Stomach (tissue), 4 donors: ENCODE measurements at regions not wholly inside any gene's neighbourhood (a gene's known extent, or its start where the extent isn't known, plus 50 kb on each side); places are given as distances from the start of the nearest gene placed in this dataset.

Source experiments
- CTCF ChIP-seq, 7 experiments: fragments of 450-650 bp in 4 of 7; fragments of 200-600 bp in 3 of 7; sonication (generic) in 3 of 7; IDR thresholded peaks; one replicate each; pipeline ENCODE4 v1.5.1; 2016 to 2019; ENCODE audit warnings: antibody characterized with exemption in 7 of 7, control low read depth in 2 of 7, mild to moderate bottlenecking in 1 of 7
- EP300 ChIP-seq: sonication (generic); formaldehyde crosslinking; IDR thresholded peaks from one replicate; pipeline ENCODE4 v1.6.1; 2017; ENCODE audit warnings: antibody characterized with exemption
- POLR2A ChIP-seq, 4 donors: fragments of 450-650 bp; IDR thresholded peaks; one replicate each; pipeline ENCODE4 v1.6.1; 2016; ENCODE audit warnings: antibody characterized with exemption in 4 of 4, control low read depth in 2 of 4, mild to moderate bottlenecking in 1 of 4, moderate library complexity in 1 of 4
- POLR2AphosphoS5 ChIP-seq, 3 donors: sonication (generic); formaldehyde crosslinking; IDR thresholded peaks; one replicate each; pipeline ENCODE4 v1.6.1; 2016; ENCODE audit warnings: antibody characterized with exemption in 3 of 3

GRCh38 chr18:61086657-61087056, 246.6 kb upstream of the CDH20 start:
- TF ChIP-seq CTCF (IDR thresholded peaks at IDR 0.05) (no peak), POLR2A (IDR thresholded peaks at IDR 0.05) (no peak), POLR2AphosphoS5 (IDR thresholded peaks at IDR 0.05) (no peak), EP300 (no peak)
